Gastroesophageal sphincter (tissue), 4 donors: ENCODE measurements at regions not wholly inside any gene's neighbourhood (a gene's known extent, or its start where the extent isn't known, plus 50 kb on each side); places are given as distances from the start of the nearest gene placed in this dataset.

Experiments
- ATAC-seq: fragments of 150-250 bp; one replicate; pipeline ENCODE4 v1.9.1; 2016; ENCODE audit warnings: mild to moderate bottlenecking, moderate library complexity
- H3K27ac ChIP-seq, 4 donors: fragments of 200-600 bp; sonication (generic) in 3 of 4; 1 replicate in 3 of 4; 2 replicates in 1 of 4; pipeline ENCODE4 v1.5.1; 2016 to 2019
- H3K27me3 ChIP-seq: fragments of 200-600 bp; sonication (generic); one replicate; pipeline ENCODE4 v1.5.1; 2019
- H3K36me3 ChIP-seq, 2 donors: fragments of 200-600 bp; sonication (generic); one replicate each; pipeline ENCODE4 v1.5.1; 2019; ENCODE audit warnings: control low read depth in 1 of 2
- H3K4me1 ChIP-seq, 3 donors: fragments of 200-600 bp; sonication (generic); 1 replicate in 2 of 3; 2 replicates in 1 of 3; pipeline ENCODE4 v1.5.1; 2016 to 2019; ENCODE audit warnings: control low read depth in 2 of 3
- H3K4me3 ChIP-seq, 2 donors: fragments of 200-600 bp; sonication (generic); one replicate each; pipeline ENCODE4 v1.5.1; 2019; ENCODE audit warnings: mild to moderate bottlenecking in 1 of 2, moderate library complexity in 1 of 2
- H3K9me3 ChIP-seq, 3 donors: fragments of 200-600 bp; sonication (generic); one replicate each; pipeline ENCODE4 v1.5.1; 2017 to 2019; ENCODE audit warnings: control low read depth in 2 of 3
- EP300 ChIP-seq: sonication (generic); formaldehyde crosslinking; IDR thresholded peaks from one replicate; pipeline ENCODE4 v1.6.1; 2017; ENCODE audit warnings: antibody characterized with exemption, mild to moderate bottlenecking
- POLR2A ChIP-seq, 2 donors: fragments of 450-650 bp; IDR thresholded peaks; one replicate each; pipeline ENCODE4 v1.6.1; 2017; ENCODE audit warnings: antibody characterized with exemption in 2 of 2, mild to moderate bottlenecking in 2 of 2, moderate library complexity in 1 of 2
- POLR2AphosphoS5 ChIP-seq: sonication (generic); formaldehyde crosslinking; IDR thresholded peaks from one replicate; pipeline ENCODE4 v1.6.1; 2017; ENCODE audit warnings: antibody characterized with exemption
- WGBS, 2 donors: methylation state at CpG; one replicate each; pipeline ENCODE4 v1.1.5; 2018; ENCODE audit warnings: low coverage in 1 of 2; 5-methylcytosine and 5-hydroxymethylcytosine counted together
- TF ChIP-seq, protein P1 (sequence below), 4 experiments: fragments of 200-600 bp in 2 of 4; fragments of 450-650 bp in 2 of 4; sonication (generic) in 1 of 4; IDR thresholded peaks; one replicate each; pipeline ENCODE4 v1.5.1; 2017 to 2019; ENCODE audit warnings: antibody characterized with exemption in 4 of 4, mild to moderate bottlenecking in 2 of 4, moderate library complexity in 2 of 4

- H3K27me3 ChIP-seq = peaks cover 29% of the 10 kb centered on the region
- H3K4me1 ChIP-seq = no peaks in the 10 kb centered on the region
- TF ChIP-seq, protein P1, sequence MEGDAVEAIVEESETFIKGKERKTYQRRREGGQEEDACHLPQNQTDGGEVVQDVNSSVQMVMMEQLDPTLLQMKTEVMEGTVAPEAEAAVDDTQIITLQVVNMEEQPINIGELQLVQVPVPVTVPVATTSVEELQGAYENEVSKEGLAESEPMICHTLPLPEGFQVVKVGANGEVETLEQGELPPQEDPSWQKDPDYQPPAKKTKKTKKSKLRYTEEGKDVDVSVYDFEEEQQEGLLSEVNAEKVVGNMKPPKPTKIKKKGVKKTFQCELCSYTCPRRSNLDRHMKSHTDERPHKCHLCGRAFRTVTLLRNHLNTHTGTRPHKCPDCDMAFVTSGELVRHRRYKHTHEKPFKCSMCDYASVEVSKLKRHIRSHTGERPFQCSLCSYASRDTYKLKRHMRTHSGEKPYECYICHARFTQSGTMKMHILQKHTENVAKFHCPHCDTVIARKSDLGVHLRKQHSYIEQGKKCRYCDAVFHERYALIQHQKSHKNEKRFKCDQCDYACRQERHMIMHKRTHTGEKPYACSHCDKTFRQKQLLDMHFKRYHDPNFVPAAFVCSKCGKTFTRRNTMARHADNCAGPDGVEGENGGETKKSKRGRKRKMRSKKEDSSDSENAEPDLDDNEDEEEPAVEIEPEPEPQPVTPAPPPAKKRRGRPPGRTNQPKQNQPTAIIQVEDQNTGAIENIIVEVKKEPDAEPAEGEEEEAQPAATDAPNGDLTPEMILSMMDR (IDR thresholded peaks at IDR 0.05) = no peak
- TF ChIP-seq POLR2AphosphoS5 (no peak), POLR2A (IDR thresholded peaks at IDR 0.05) (no peak), EP300 (no peak)
- H3K4me3 ChIP-seq = no peak overlapping the region
- no peaks in the 10 kb centered on the region for H3K36me3 ChIP-seq
- ATAC-seq = no peak
- WGBS, 2 donors = 73 to 90% methylated on average over 2 to 10 of the region's 19 CpGs
- no peak overlapping the region for H3K27ac ChIP-seq
- no peaks in the 10 kb centered on the region for H3K9me3 ChIP-seq
These were observed 349.1 kb downstream of the TCERG1L start for GRCh38 chr10:130962240-130963051.

GRCh38 chr10:130963052-130963393 lies 348.5 kb downstream of the TCERG1L start:
- H3K4me1 ChIP-seq = no peaks in the 10 kb centered on the region
- 0 to 16% methylated on average over 1 to 3 of the region's 9 CpGs for WGBS, 2 donors
- H3K4me3 ChIP-seq = no peak overlapping the region
- no peak for ATAC-seq
- no peak for TF ChIP-seq POLR2A (IDR thresholded peaks at IDR 0.05)
- no peaks in the 10 kb centered on the region for H3K9me3 ChIP-seq
- H3K27me3 ChIP-seq = peaks cover 29% of the 10 kb centered on the region
- no peaks in the 10 kb centered on the region for H3K36me3 ChIP-seq
- H3K27ac ChIP-seq = no peak overlapping the region

GRCh38 chr10:130963786-130964522 lies 347.6 kb downstream of the TCERG1L start:
- Histone ChIP-seq H3K27ac (no peak overlapping the region), H3K4me3 (no peak overlapping the region), H3K27me3 (peaks cover 38% of the 10 kb centered on the region), H3K4me1 (no peaks in the 10 kb centered on the region), H3K9me3 (no peaks in the 10 kb centered on the region), H3K36me3 (no peaks in the 10 kb centered on the region)
- no peak for ATAC-seq
- TF ChIP-seq POLR2AphosphoS5 (no peak), POLR2A (IDR thresholded peaks at IDR 0.05) (no peak), EP300 (no peak)
- TF ChIP-seq, protein P1 (IDR thresholded peaks at IDR 0.05) = no peak
- 62 to 73% methylated on average over 9 to 11 of the region's 16 CpGs for WGBS, 2 donors

DNA sequence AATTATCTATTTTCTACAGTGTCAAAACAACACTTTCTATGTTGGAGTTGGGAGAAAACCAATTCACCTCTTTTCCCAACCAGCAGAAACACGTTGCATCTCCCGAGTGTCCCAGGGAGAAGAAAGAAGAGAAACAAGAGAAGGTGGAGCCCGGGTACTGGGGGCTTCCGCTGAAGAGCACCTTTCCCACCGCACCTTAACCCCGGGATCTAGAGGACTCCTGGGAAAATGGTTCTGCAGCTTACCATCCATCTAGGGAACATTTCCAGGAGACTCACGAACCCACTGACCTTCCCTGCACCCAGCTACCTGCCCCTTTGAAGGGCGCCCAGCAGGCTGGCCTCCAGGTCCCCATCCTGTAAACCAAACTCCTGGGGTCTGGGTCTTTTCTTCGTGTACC lies 346.8 kb downstream of the TCERG1L start:
- 74 to 79% methylated on average over 4 to 9 of the region's 9 CpGs for WGBS, 2 donors
- no peak overlapping the region for H3K4me3 ChIP-seq

GRCh38 chr10:130967161-130967560 lies 344.4 kb downstream of the TCERG1L start:
- TF ChIP-seq POLR2AphosphoS5 (no peak), EP300 (no peak), POLR2A (IDR thresholded peaks at IDR 0.05) (no peak)
- TF ChIP-seq, protein P1 (IDR thresholded peaks at IDR 0.05) = no peak
- Histone ChIP-seq H3K9me3 (no peaks in the 10 kb centered on the region), H3K36me3 (no peaks in the 10 kb centered on the region), H3K27me3 (peaks cover 43% of the 10 kb centered on the region), H3K27ac (no peak overlapping the region), H3K4me3 (no peak overlapping the region), H3K4me1 (no peaks in the 10 kb centered on the region)
- whole genome bisulfite sequencing, 2 donors = 74 to 87% methylated on average over 5 of the region's 5 CpGs
- ATAC-seq = no peak

More for the DNA sequence above, 346.8 kb downstream of the TCERG1L start:
- no peaks in the 10 kb centered on the region for H3K4me1 ChIP-seq
- no peaks in the 10 kb centered on the region for H3K36me3 ChIP-seq
- no peaks in the 10 kb centered on the region for H3K9me3 ChIP-seq
- ATAC-seq = no peak
- H3K27me3 ChIP-seq = peaks cover 38% of the 10 kb centered on the region
- no peak overlapping the region for H3K27ac ChIP-seq
- TF ChIP-seq POLR2AphosphoS5 (no peak), EP300 (no peak), POLR2A (IDR thresholded peaks at IDR 0.05) (no peak)
- TF ChIP-seq, protein P1 (IDR thresholded peaks at IDR 0.05) = no peak
